ENCODE measurements at regions not wholly inside any gene's neighbourhood (a gene's known extent, or its start where the extent isn't known, plus 50 kb on each side); places are given as distances from the start of the nearest gene placed in this dataset.
"Not testable (repeated sequence)": the region's sequence is repeated elsewhere in the genome, so short reads cannot be mapped to it uniquely, and the experiment has no call there.

- H3K9me3 Mint-ChIP-seq, result no peaks in the 10 kb centered on the region
- intact Hi-C loops (cut with micrococcal nuclease), result no loop called here
- no peak overlapping the region for H3K27ac Mint-ChIP-seq
- no peaks in the 10 kb centered on the region for H3K27me3 Mint-ChIP-seq
- no peak for DNase-seq
- no peaks in the 10 kb centered on the region for H3K4me1 Mint-ChIP-seq
- H3K36me3 Mint-ChIP-seq (ENCODE audit: low read depth), result no peaks in the 10 kb centered on the region
- no peak overlapping the region for H3K4me3 Mint-ChIP-seq
Observed at GRCh38 chr3:182000447-182000846, 288.7 kb downstream of the SOX2 start.

GRCh38 chr3:182005219-182005618 lies 293.5 kb downstream of the SOX2 start:
- no peak overlapping the region for H3K27ac Mint-ChIP-seq
- H3K27me3 Mint-ChIP-seq, result no peaks in the 10 kb centered on the region
- no peak overlapping the region for H3K4me3 Mint-ChIP-seq
- no peaks in the 10 kb centered on the region for H3K36me3 Mint-ChIP-seq (ENCODE audit: low read depth)
- intact Hi-C loops (cut with micrococcal nuclease), result no loop called here
- H3K4me1 Mint-ChIP-seq, result no peaks in the 10 kb centered on the region
- no peak for DNase-seq
- H3K9me3 Mint-ChIP-seq, result no peaks in the 10 kb centered on the region

- DNase-seq, result no peak
- H3K4me3 Mint-ChIP-seq, result no peak overlapping the region
- no peaks in the 10 kb centered on the region for H3K36me3 Mint-ChIP-seq (ENCODE audit: low read depth)
- no peaks in the 10 kb centered on the region for H3K4me1 Mint-ChIP-seq
- no peak overlapping the region for H3K27ac Mint-ChIP-seq
- intact Hi-C loops (cut with micrococcal nuclease), result no loop called here
- H3K9me3 Mint-ChIP-seq, result no peaks in the 10 kb centered on the region
- no peaks in the 10 kb centered on the region for H3K27me3 Mint-ChIP-seq
Observed at GRCh38 chr3:182005701-182006100, 294.0 kb downstream of the SOX2 start.

GRCh38 chr3:182006431-182006830 lies 294.7 kb downstream of the SOX2 start:
- no peak for DNase-seq
- Mint-ChIP-seq H3K27me3 (no peaks in the 10 kb centered on the region), H3K4me3 (no peak overlapping the region), H3K27ac (no peak overlapping the region), H3K4me1 (no peaks in the 10 kb centered on the region), H3K36me3 (ENCODE audit: low read depth) (no peaks in the 10 kb centered on the region), H3K9me3 (no peaks in the 10 kb centered on the region)
- intact Hi-C loops (cut with micrococcal nuclease), result no loop called here

- H3K27ac Mint-ChIP-seq, result no peak overlapping the region
- no peak overlapping the region for H3K4me3 Mint-ChIP-seq
- H3K36me3 Mint-ChIP-seq (ENCODE audit: low read depth), result no peaks in the 10 kb centered on the region
- intact Hi-C loops (cut with micrococcal nuclease), result no loop called here
- H3K27me3 Mint-ChIP-seq, result no peaks in the 10 kb centered on the region
- DNase-seq, result no peak
- no peaks in the 10 kb centered on the region for H3K4me1 Mint-ChIP-seq
- H3K9me3 Mint-ChIP-seq, result no peaks in the 10 kb centered on the region
Observed at GRCh38 chr3:182007441-182007840, 295.7 kb downstream of the SOX2 start.

- DNase-seq, result no peak
- H3K36me3 Mint-ChIP-seq (ENCODE audit: low read depth), result no peaks in the 10 kb centered on the region
Observed at GRCh38 chr3:182018361-182018760, 306.6 kb downstream of the SOX2 start.

GRCh38 chr3:182019926-182020325 lies 308.2 kb downstream of the SOX2 start:
- Mint-ChIP-seq H3K4me3 (no peak overlapping the region), H3K27me3 (no peaks in the 10 kb centered on the region), H3K9me3 (no peaks in the 10 kb centered on the region), H3K27ac (no peak overlapping the region), H3K4me1 (no peaks in the 10 kb centered on the region), H3K36me3 (ENCODE audit: low read depth) (no peaks in the 10 kb centered on the region)
- DNase-seq, result no peak
- intact Hi-C loops (cut with micrococcal nuclease), result no loop called here

More at GRCh38 chr3:182018361-182018760, 306.6 kb downstream of the SOX2 start:
- Mint-ChIP-seq H3K4me1 (no peaks in the 10 kb centered on the region), H3K27me3 (no peaks in the 10 kb centered on the region), H3K4me3 (no peak overlapping the region), H3K27ac (no peak overlapping the region), H3K9me3 (no peaks in the 10 kb centered on the region)
- intact Hi-C loops (cut with micrococcal nuclease), result no loop called here

- no peaks in the 10 kb centered on the region for H3K4me1 Mint-ChIP-seq
- no peaks in the 10 kb centered on the region for H3K9me3 Mint-ChIP-seq
- H3K4me3 Mint-ChIP-seq, result no peak overlapping the region
- intact Hi-C loops (cut with micrococcal nuclease), result no loop called here
- H3K27ac Mint-ChIP-seq, result no peak overlapping the region
- H3K27me3 Mint-ChIP-seq, result no peaks in the 10 kb centered on the region
- DNase-seq, result no peak
- H3K36me3 Mint-ChIP-seq (ENCODE audit: low read depth), result no peaks in the 10 kb centered on the region
Observed at GRCh38 chr3:182023843-182024242, 312.1 kb downstream of the SOX2 start.

- no peak overlapping the region for H3K4me3 Mint-ChIP-seq
- H3K4me1 Mint-ChIP-seq, result no peaks in the 10 kb centered on the region
- H3K36me3 Mint-ChIP-seq (ENCODE audit: low read depth), result no peaks in the 10 kb centered on the region
- H3K27me3 Mint-ChIP-seq, result no peaks in the 10 kb centered on the region
- no peaks in the 10 kb centered on the region for H3K9me3 Mint-ChIP-seq
- intact Hi-C loops (cut with micrococcal nuclease), result no loop called here
- no peak overlapping the region for H3K27ac Mint-ChIP-seq
- no peak for DNase-seq
Observed at GRCh38 chr3:182027366-182027765, 315.6 kb downstream of the SOX2 start.

- no peaks in the 10 kb centered on the region for H3K27me3 Mint-ChIP-seq
- intact Hi-C loops (cut with micrococcal nuclease), result no loop called here
- H3K4me1 Mint-ChIP-seq, result no peaks in the 10 kb centered on the region
Observed at GRCh38 chr3:182028081-182028480, 316.4 kb downstream of the SOX2 start.

GRCh38 chr3:182034231-182034630 lies 322.5 kb downstream of the SOX2 start:
- H3K27me3 Mint-ChIP-seq; H3K36me3 Mint-ChIP-seq (ENCODE audit: low read depth); H3K4me3 Mint-ChIP-seq; H3K27ac Mint-ChIP-seq; H3K9me3 Mint-ChIP-seq; DNase-seq; H3K4me1 Mint-ChIP-seq; intact Hi-C loops (cut with micrococcal nuclease): not testable (repeated sequence)

More at GRCh38 chr3:182028081-182028480, 316.4 kb downstream of the SOX2 start:
- no peaks in the 10 kb centered on the region for H3K9me3 Mint-ChIP-seq
- H3K4me3 Mint-ChIP-seq, result no peak overlapping the region
- no peak overlapping the region for H3K27ac Mint-ChIP-seq
- no peaks in the 10 kb centered on the region for H3K36me3 Mint-ChIP-seq (ENCODE audit: low read depth)
- no peak for DNase-seq

- intact Hi-C loops (cut with micrococcal nuclease), result no loop called here
- no peak for DNase-seq
- Mint-ChIP-seq H3K27ac (no peak overlapping the region), H3K27me3 (no peaks in the 10 kb centered on the region), H3K4me3 (no peak overlapping the region), H3K9me3 (peaks cover 3% of the 10 kb centered on the region), H3K36me3 (ENCODE audit: low read depth) (no peaks in the 10 kb centered on the region), H3K4me1 (no peaks in the 10 kb centered on the region)
Observed at GRCh38 chr3:182035324-182035723, 323.6 kb downstream of the SOX2 start.

- DNase-seq, result no peak
- Mint-ChIP-seq H3K4me3 (no peak overlapping the region), H3K27me3 (no peaks in the 10 kb centered on the region), H3K27ac (no peak overlapping the region), H3K4me1 (no peaks in the 10 kb centered on the region), H3K9me3 (peaks cover 3% of the 10 kb centered on the region), H3K36me3 (ENCODE audit: low read depth) (no peaks in the 10 kb centered on the region)
- intact Hi-C loops (cut with micrococcal nuclease), result no loop called here
Observed at GRCh38 chr3:182036382-182036781, 324.7 kb downstream of the SOX2 start.

- intact Hi-C loops (cut with micrococcal nuclease), result no loop called here
- Mint-ChIP-seq H3K27me3 (no peaks in the 10 kb centered on the region), H3K27ac (no peak overlapping the region), H3K36me3 (ENCODE audit: low read depth) (no peaks in the 10 kb centered on the region), H3K4me3 (no peak overlapping the region), H3K4me1 (no peaks in the 10 kb centered on the region), H3K9me3 (no peaks in the 10 kb centered on the region)
- DNase-seq, result no peak
Observed at GRCh38 chr3:182041668-182042291, 330.1 kb downstream of the SOX2 start.

- intact Hi-C loops (cut with micrococcal nuclease), result no loop called here
Observed at GRCh38 chr3:182045736-182046135, 334.0 kb downstream of the SOX2 start.

More at GRCh38 chr3:182045736-182046135, 334.0 kb downstream of the SOX2 start:
- Mint-ChIP-seq H3K27ac (no peak overlapping the region), H3K27me3 (no peaks in the 10 kb centered on the region), H3K36me3 (ENCODE audit: low read depth) (no peaks in the 10 kb centered on the region), H3K4me3 (no peak overlapping the region), H3K9me3 (no peaks in the 10 kb centered on the region), H3K4me1 (no peaks in the 10 kb centered on the region)
- no peak for DNase-seq
